NCI-H510A (cell line): ENCODE measurements at regions not wholly inside any gene's neighbourhood (a gene's known extent, or its start where the extent isn't known, plus 50 kb on each side); places are given as distances from the start of the nearest gene placed in this dataset.
"Not testable (repeated sequence)": the region's sequence is repeated elsewhere in the genome, so short reads cannot be mapped to it uniquely, and the experiment has no call there.

ENCODE experiments used
- DNase-seq: peaks from one replicate; lab custom pipeline; 2025; lab: John Stamatoyannopoulos, UW

GRCh38 chr4:177494791-177495190, 52.6 kb upstream of the AGA start:
- no peak for DNase-seq

- DNase-seq, result not testable (repeated sequence)
Observed at GRCh38 chr4:177495626-177496025, 53.4 kb upstream of the AGA start.

DNA sequence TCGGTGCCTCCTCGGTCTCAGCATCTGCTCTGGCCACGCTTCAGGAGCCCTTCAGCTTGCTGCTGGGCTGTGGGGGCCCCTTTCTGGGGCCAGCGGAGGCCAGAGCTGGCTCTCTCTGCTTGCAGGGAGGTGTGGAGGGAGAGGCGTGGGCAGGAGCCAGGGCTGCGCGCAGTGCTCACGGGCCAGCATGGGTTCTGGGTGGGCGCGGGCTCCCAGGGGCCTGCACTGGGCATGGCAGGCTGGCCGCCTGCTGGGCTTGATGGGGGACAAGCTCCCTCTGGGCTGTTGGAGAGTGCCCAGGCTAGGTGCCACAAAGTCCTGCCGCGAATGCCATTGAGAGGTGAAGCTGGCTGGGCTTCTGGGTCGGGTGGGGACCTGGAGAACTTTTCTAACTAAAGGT, 57.3 kb upstream of the AGA start:
- no peak for DNase-seq

DNA sequence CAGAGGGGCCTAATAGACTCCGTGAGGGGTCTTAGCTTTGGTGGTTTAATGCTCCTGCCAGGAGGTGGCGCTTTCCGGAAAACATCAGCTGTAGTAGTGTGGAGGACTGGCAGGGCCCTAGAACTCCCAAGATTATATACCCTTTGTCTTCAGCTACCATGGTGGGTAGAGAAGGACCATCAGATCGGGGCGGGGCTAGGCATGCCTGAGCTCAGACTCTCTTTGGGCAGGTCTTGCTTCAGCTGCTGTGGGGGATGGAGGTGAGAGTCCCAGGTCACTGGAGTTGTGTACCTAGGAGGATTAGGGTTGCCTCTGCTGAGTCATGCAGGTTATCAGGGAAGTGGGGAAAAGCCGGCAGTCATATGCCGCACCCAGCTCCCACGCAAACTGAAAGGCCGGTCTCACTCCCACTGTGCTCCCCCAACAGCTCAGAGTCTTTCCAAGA, 63.0 kb upstream of the AGA start:
- no peak for DNase-seq

DNA sequence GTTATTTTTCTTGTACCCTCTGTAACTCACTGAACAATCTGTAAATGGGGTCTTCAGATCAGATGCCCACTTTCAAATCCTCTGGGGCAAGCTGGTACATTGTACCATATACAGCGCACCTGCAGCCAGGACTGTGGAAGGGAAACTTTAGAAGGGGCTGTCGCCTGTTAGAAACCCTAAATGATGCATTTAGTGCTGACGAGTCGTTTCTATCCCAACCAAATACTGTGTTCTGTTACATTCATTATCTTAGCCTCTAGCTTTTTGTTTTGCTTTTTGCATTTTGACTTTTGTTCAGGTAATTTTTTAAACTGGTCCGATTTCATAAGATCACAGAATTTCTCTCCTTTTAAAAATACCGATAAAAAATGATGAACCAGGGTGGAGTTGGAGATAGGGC, 66.4 kb upstream of the AGA start:
- DNase-seq, result no peak

DNA sequence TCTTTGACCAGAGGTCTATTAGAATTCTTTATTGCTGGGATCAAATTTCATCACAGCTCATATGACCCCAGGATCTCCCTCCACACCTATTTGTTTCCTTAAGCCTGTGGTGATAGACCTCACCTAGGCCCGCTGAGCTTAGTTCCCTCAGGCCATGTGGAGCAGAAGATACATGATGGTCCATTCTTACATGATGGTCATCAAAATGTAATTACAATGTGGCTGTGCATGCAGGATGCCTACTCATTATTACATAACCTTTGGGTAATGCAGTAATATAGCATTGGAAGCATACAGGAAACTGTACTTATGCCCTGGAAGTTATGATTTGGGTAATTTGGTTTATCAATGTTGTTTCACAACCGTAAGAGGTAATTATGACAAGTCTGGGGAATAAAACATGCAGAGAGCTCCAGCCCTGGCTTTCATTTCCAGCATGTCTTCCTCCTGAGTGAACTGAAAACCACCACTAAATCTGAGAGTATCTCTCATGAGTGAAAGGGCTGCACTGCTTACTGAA, 67.0 kb upstream of the AGA start:
- DNase-seq, result peak; percentile 2

DNA sequence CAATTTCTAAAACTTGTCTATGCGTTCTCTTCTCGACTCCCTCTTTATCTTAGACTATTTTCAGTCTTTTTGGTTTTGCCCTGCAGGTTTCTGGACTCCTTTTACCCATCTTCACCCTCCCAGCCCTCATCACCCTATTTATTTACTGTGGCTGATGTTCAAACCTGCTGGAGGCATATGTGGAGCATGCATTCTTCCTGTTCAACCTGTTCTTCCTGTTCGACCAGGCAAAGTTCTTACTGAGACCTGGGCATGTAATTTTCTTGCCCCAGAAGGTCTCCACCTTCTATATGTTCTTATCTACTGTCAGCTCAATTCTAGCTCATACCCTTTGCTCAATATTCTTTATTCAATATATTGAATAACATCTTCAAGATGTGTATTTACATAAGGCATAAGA, 69.4 kb upstream of the AGA start:
- DNase-seq, result peak; percentile 80

DNA sequence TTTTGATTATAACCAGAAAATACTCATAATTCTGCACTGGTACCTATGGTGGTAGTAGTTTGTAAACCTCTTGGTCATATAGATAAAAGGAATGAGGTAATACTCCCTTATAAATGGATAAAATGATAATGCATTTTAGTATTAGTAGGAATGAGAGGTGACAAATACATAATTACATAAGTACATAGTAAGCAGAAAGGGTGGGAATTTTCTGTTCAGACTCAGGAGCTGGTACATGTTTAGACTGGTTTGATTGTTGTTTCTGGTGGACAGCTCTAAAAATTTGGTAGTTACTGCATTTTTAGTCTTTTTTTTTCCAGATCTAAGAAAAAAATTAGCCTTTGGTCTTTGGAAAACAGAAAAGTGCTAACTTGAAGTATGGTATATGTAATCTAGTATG, 70.4 kb upstream of the AGA start:
- DNase-seq, result no peak

GRCh38 chr4:177517862-177518261, 75.6 kb upstream of the AGA start:
- DNase-seq, result no peak

DNA sequence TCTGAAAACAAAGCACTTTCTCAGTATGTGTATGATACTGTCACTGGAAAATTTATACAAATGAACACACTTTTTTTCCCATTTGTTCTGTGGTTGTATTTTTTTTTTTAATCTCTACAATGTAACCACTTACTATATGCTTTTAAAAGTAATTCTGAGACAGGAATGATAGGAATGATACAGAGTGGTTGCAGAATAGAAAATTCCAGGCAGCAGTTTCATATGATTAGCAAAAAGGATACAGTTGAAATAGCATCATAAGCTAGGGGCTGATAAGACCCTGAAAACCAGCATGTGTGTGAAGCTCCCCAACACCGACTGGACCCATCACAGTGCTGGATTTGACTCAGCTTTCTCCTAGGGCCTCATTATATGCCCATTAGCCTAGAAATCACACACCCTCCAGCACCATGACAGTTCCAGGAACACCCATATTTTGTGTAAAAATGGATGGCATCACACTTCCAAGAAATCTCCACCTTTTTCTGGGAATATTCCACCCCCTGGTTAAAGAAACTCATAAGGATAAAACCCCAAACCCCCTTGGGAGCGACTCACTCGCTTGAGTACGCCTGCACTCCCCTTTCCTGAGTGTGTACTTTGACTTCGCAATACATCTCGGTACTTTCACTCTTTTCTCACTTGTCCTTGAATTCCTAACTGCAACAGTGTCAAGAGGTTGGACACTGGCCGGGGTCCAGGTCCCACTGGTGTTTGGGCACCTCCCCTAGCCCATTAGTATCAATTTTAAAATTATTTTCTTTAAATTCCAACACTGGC, 77.4 kb upstream of the AGA start:
- no peak for DNase-seq

DNA sequence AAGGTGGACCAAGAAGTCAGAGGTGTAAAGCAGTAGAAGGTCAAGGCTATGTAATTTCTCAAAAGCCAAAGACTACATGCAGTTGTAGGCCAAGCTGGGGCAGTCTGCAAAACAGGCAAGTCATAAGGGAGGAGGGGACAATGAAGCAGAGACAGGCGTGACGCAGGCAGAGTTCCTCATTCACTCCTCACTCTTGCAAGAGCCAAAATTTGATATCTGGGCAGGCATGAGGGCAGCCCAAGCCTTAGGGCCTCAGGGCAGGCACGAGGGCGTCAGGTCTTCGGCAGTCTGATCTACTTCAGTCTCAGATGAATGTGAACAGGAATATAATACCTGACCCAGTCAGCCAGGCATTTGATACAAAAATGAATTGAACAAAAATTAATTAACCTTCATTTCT, 86.4 kb upstream of the AGA start:
- DNase-seq, result no peak

- DNase-seq, result no peak
Observed at GRCh38 chr4:177530561-177530960, 88.3 kb upstream of the AGA start.

DNA sequence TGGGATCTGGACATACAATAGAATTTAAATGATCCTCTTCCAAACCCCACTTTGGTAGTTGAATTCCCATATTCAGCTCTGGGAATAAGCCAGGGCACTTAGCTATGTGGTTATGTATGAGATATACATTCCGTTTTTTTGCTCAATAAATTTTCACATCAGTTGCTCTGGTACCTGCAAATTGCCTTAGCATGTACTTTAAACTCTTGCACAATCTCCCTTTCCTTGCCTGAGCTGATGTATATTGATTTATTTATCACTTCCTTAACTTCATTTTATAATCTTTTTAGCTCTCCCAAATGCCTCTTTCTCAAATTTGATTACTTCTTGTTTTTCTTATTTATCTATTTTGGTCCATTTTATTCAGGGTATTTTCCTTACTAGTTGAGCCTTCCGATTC, 90.1 kb upstream of the AGA start:
- no peak for DNase-seq

DNA sequence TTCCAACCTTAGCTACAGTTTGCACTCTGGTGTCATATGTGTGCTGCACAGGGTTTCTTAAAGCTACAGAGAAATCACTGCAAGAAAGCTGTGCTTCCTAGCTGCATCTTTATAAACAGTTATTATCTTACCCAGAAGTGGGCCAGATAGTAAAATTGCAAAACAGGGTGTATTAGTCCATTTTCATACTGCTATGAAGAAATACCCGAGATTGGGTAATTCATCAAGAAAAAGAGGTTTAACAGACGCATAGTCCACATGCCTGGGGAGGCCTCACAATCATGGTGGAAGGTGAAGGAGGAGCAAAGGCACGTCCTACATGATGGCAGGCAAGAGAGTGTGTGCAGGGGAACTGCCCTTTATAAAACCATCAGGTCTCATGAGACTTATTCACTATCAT, 92.6 kb upstream of the AGA start:
- not testable (repeated sequence) for DNase-seq

- no peak for DNase-seq
Observed at GRCh38 chr4:177546745-177547144, 104.5 kb upstream of the AGA start.

- DNase-seq, result no peak
Observed at GRCh38 chr4:177547985-177548384, 105.7 kb upstream of the AGA start.

DNA sequence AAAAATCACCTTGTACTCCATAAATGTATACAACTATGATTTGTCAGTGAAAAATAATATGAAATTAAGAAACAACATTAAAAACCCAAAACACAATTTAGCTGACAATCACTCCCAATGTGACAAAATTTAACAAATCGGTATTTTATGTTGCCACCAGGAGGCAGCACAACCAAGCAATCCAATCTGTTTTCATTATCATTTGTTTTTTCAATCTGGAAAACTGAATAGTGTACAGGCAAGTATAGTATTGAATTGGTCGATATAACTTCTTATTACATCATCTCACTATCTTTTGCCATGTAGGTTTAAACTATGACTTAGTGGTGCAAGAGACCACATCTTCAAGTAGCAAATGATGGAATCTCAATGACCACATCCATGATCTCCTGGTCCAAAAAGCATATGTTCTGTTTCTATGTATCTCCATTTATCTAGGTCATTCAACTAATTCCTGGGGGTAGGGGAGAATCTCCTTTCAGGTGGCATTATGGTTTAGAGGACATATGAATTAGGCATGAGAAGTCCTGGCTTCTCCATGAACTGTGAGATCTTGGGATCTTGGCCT, 112.9 kb upstream of the AGA start:
- DNase-seq, result no peak

GRCh38 chr4:177557416-177557815, 115.2 kb upstream of the AGA start:
- no peak for DNase-seq

DNA sequence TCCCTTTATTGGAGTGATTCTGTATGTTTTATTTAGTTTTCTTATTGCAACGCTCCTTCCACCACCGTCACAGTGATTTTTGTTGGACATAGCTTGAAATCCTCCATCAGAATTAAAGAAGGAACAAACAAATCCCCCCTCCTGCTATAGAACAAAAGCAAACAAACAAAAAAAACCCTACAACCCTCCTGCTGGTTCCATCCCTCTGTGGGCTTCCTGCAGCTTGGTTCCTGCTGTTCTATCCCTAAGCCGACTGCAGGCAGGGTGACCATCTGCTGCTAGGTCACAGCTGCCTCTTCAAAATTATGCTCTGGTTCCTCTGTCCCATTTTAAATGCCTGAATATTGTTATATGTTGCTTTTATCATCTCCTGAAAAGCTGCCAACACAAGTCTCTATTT, 116.8 kb upstream of the AGA start:
- DNase-seq, result no peak

DNA sequence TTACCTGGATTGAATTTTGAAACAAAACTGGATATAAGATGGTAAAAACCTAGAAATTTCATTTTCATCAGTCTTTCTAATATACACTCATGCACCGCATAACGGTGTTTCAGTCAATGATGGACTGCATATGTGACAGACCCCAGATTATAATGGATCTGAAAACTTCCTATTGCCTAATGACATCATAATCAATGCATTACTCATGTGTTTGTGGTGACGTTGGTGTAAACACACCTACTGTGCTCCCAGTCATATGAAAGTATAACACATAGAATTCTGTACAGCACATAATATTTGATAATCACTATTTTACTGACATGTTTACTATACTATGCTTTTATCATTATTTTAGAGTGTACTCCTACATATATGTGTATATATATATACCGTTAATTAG, 119.9 kb upstream of the AGA start:
- no peak for DNase-seq

- DNase-seq, result no peak
Observed at GRCh38 chr4:177562859-177563258, 120.6 kb upstream of the AGA start.

DNA sequence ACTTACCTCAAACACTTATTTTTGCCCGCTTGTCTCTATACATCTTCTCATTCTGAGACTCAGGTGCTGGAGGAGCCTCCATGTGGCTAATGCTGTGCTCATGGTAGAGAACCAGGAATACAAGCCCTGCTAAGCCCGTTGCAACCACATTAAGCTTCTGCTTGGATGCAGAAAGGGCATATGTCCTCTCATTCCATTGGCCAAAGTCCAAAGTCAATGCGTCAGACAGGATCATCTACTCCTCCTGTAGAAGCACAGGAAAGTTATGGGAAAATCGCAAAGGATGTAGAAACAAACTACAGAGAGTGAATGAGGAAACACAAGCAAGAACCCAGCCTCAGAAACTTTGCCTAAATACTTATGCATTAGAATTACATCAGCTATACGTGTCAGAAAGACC, 124.5 kb upstream of the AGA start:
- DNase-seq, result no peak

DNA sequence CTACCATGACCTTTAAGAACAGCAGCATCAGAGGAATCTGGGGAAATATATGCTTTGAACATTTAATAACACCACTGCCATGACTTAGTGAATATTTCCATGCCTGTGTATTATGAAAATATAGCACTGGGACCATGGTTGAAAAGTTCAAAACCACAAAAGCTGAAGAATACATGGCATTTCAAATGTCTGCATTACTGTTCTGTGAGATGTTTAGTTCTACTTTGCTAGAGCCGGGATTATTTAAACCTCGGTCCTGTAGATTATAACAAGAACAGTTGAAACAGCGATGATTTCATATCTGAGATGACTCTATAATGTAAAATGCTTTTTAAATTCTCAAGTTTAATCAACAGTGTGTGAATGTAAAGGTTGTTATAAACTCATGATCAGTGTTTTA, 126.7 kb upstream of the AGA start:
- DNase-seq, result no peak

DNA sequence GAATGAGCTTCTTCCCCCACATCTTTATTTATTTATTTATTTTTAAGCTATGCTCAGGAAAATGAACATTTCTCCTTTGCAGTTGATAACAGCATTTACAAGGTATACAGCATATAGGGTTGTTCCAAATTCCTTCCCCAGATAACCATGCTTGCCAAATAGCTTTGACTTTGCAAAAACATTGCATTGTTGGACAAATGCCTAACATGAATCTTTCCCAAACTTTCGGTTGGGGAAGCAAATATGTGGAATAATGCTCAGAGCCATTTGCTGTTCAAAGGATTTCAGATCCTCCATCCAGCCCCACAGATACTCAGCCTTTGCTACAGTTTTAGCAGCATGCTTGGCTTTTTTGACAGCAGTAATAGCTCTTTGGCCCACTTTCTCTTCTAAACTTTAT, 127.2 kb upstream of the AGA start:
- no peak for DNase-seq
